ENCODE measurements at regions not wholly inside any gene's neighbourhood (a gene's known extent, or its start where the extent isn't known, plus 50 kb on each side); places are given as distances from the start of the nearest gene placed in this dataset.

- DNase-seq = no peak
These were observed 416.9 kb upstream of the SMARCA2 start for GRCh38 chr9:1598270-1598669.

GRCh38 chr9:1599961-1600360 is 415.2 kb upstream of the SMARCA2 start:
- DNase-seq = no peak

GRCh38 chr9:1604942-1605560 is 410.1 kb upstream of the SMARCA2 start:
- peak; percentile 29 to 57 for DNase-seq

- DNase-seq = no peak
These were observed 408.9 kb upstream of the SMARCA2 start for GRCh38 chr9:1606253-1606652.

GRCh38 chr9:1612886-1613285 is 402.3 kb upstream of the SMARCA2 start:
- no peak for DNase-seq

- no peak for DNase-seq
These were observed 397.7 kb upstream of the SMARCA2 start for GRCh38 chr9:1617419-1617818.

GRCh38 chr9:1619915-1620710 is 395.0 kb upstream of the SMARCA2 start:
- peak in 1 of 2 experiments; percentile 28 for DNase-seq

- DNase-seq = no peak
These were observed 377.7 kb upstream of the SMARCA2 start for GRCh38 chr9:1637401-1637800.

GRCh38 chr9:1639166-1639565 is 376.0 kb upstream of the SMARCA2 start:
- DNase-seq = no peak

GRCh38 chr9:1647776-1648175 is 367.4 kb upstream of the SMARCA2 start:
- no peak for DNase-seq

GRCh38 chr9:1653282-1653681 is 361.9 kb upstream of the SMARCA2 start:
- no peak for DNase-seq

- no peak for DNase-seq
These were observed 356.3 kb upstream of the SMARCA2 start for GRCh38 chr9:1658661-1659362.

GRCh38 chr9:1659363-1659690 is 355.8 kb upstream of the SMARCA2 start:
- no peak for DNase-seq

- DNase-seq = no peak
These were observed 346.7 kb upstream of the SMARCA2 start for GRCh38 chr9:1668441-1668840.

GRCh38 chr9:1673300-1673699 is 341.8 kb upstream of the SMARCA2 start:
- DNase-seq = no peak

GRCh38 chr9:1676771-1677170 is 338.4 kb upstream of the SMARCA2 start:
- DNase-seq = no peak

- no peak for DNase-seq
These were observed 331.2 kb upstream of the SMARCA2 start for GRCh38 chr9:1683951-1684350.

GRCh38 chr9:1698991-1699390 is 316.2 kb upstream of the SMARCA2 start:
- DNase-seq = no peak

GRCh38 chr9:1701113-1701512 is 314.0 kb upstream of the SMARCA2 start:
- DNase-seq = no peak

GRCh38 chr9:1702701-1703100 is 312.4 kb upstream of the SMARCA2 start:
- DNase-seq = no peak

GRCh38 chr9:1707291-1707690 is 307.9 kb upstream of the SMARCA2 start:
- DNase-seq = no peak

GRCh38 chr9:1708219-1708618 is 306.9 kb upstream of the SMARCA2 start:
- DNase-seq = no peak

- DNase-seq = no peak
These were observed 305.8 kb upstream of the SMARCA2 start for GRCh38 chr9:1709347-1709746.

GRCh38 chr9:1712861-1713450 is 302.2 kb upstream of the SMARCA2 start:
- no peak for DNase-seq

Data from NCI-H1930 (cell line).